Neutrophil (primary cell): ENCODE measurements at regions not wholly inside any gene's neighbourhood (a gene's known extent, or its start where the extent isn't known, plus 50 kb on each side); places are given as distances from the start of the nearest gene placed in this dataset.

Experiments used
- H3K27ac ChIP-seq: fragments of 200-600 bp; sonication (generic); 2 replicates; pipeline ENCODE4 v1.5.1; 2016; ENCODE audit warnings: mild to moderate bottlenecking, moderate library complexity
- H3K27me3 ChIP-seq: fragments of 200-600 bp; sonication (generic); 2 replicates; pipeline ENCODE4 v1.6.0; 2016; ENCODE audit warnings: mild to moderate bottlenecking
- H3K36me3 ChIP-seq: fragments of 200-600 bp; sonication (generic); 2 replicates; pipeline ENCODE4 v1.5.1; 2017
- H3K4me1 ChIP-seq, 2 experiments: fragments of 200-600 bp in 1 of 2; sonication (generic) in 1 of 2; 1 replicate in 1 of 2; 2 replicates in 1 of 2; pipeline versions ENCODE4 v1.5.1 to v1.6.1; 2013 to 2016; ENCODE audit warnings: low read depth in 1 of 2, low read length in 1 of 2, mild to moderate bottlenecking in 1 of 2, moderate library complexity in 1 of 2; ENCODE audit not compliant: control insufficient read depth in 1 of 2, insufficient read depth in 1 of 2
- H3K4me3 ChIP-seq, 2 experiments: fragments of 200-600 bp in 1 of 2; sonication (generic) in 1 of 2; 1 replicate in 1 of 2; 2 replicates in 1 of 2; pipeline ENCODE4 v1.5.1; 2013 to 2016; ENCODE audit warnings: low read depth in 1 of 2, low read length in 1 of 2, mild to moderate bottlenecking in 1 of 2, moderate library complexity in 1 of 2
- H3K9me3 ChIP-seq: fragments of 200-600 bp; sonication (generic); 2 replicates; pipeline ENCODE4 v1.5.1; 2016
- TF ChIP-seq, protein P1 (sequence below): fragments of 200-600 bp; sonication (generic); IDR thresholded peaks from 2 replicates; pipeline ENCODE4 v1.5.1; 2016; ENCODE audit warnings: antibody characterized with exemption

DNA sequence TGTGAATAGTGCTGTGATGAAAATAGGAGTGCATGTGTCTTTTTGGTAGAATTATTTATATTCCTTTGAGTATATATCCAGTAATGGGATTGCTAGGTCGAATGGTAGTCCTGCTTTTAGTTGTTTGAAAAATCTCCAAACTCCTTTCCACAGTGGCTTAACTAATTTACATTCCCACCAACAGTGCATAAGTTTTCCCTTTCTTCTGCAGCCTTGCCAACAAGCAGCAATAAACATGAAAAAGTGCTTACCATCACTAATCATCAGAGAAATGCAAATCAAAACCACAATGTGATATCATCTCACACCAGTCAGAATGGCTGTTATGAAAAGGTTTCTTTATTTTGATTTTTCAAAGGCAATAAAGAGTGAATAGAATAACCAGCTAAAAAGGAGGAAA is 1105.9 kb downstream of the NAALADL2 start:
- Histone ChIP-seq H3K4me3 (no peak overlapping the region), H3K9me3 (no peaks in the 10 kb centered on the region), H3K27ac (no peak overlapping the region), H3K36me3 (no peaks in the 10 kb centered on the region), H3K27me3 (no peaks in the 10 kb centered on the region), H3K4me1 (no peaks in the 10 kb centered on the region)
- TF ChIP-seq, protein P1, sequence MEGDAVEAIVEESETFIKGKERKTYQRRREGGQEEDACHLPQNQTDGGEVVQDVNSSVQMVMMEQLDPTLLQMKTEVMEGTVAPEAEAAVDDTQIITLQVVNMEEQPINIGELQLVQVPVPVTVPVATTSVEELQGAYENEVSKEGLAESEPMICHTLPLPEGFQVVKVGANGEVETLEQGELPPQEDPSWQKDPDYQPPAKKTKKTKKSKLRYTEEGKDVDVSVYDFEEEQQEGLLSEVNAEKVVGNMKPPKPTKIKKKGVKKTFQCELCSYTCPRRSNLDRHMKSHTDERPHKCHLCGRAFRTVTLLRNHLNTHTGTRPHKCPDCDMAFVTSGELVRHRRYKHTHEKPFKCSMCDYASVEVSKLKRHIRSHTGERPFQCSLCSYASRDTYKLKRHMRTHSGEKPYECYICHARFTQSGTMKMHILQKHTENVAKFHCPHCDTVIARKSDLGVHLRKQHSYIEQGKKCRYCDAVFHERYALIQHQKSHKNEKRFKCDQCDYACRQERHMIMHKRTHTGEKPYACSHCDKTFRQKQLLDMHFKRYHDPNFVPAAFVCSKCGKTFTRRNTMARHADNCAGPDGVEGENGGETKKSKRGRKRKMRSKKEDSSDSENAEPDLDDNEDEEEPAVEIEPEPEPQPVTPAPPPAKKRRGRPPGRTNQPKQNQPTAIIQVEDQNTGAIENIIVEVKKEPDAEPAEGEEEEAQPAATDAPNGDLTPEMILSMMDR: no peak

DNA sequence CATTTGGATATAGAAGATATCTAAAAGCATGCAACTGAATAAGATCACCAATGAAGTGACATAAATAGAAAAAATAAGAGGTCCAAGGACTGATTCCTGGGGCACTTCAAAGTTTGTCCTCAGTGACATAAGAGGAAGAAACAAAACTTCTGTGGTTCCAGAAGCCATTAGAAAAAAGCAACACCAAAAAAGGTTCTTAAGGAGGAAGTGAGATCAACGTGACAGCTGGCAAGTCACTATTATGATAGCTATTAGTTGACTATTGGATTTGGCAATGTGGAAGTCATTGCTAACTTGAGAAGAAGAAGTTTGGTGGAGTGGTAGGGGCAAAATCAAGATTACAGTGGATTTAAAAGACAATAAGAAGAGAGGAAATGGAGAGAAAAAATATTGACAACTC is 1098.3 kb downstream of the NAALADL2 start:
- TF ChIP-seq, protein P1: no peak
- no peak overlapping the region for H3K27ac ChIP-seq
- H3K36me3 ChIP-seq: no peaks in the 10 kb centered on the region
- no peak overlapping the region for H3K4me3 ChIP-seq
- H3K4me1 ChIP-seq: no peaks in the 10 kb centered on the region
- H3K9me3 ChIP-seq: no peaks in the 10 kb centered on the region
- H3K27me3 ChIP-seq: no peaks in the 10 kb centered on the region

DNA sequence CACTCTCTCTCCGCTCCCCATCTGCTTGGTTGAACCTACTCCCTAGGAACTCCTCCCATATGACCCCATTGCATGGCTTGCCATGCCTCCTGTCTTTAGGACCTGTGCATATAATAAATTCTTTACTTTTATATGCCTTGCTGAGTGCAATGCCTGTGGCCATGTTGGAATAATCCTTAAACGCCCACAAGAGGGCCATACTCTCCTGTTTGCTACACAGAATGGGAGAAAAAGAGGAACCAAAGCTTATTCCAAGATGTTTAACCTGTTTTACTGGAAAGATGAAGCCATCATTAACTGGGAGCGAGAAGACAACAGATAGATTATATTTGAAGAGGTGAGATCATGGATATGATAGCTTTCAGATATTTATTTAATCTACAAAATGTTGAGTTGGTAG is 1097.8 kb downstream of the NAALADL2 start:
- Histone ChIP-seq H3K27ac (no peak overlapping the region), H3K36me3 (no peaks in the 10 kb centered on the region), H3K4me1 (no peaks in the 10 kb centered on the region), H3K27me3 (no peaks in the 10 kb centered on the region), H3K9me3 (no peaks in the 10 kb centered on the region), H3K4me3 (no peak overlapping the region)
- TF ChIP-seq, protein P1: no peak

DNA sequence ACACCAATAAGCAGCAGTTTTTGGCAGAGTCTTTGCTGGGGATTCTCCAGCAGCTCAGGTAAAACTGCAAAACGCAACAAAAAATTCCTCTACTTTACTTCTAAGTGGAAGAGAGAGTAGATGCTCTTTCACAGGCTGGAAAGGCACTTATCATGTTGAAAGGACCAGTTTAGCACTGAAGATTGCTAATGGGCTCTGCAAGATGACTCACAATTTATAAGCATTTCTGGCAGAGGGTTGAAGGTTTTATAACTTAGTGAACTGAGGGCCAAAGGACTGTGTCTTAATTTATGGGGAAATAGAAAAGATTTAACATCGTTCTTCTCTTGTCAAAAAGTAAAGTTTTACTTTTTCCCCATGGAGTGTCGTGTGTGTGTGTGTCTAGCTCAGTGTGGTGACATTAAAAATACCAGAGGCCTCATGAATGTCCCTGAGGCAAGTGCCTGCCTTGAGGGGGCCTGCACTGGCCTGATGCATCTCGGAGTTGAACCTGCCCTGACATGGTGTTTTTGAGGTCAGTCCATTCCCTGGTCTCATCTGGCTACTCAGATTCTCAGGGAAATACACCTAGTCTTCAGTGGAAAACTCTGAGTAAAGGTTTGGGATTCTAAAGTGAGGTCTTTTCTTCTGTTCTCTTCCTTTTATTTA is 1092.0 kb downstream of the NAALADL2 start:
- Histone ChIP-seq H3K36me3 (no peaks in the 10 kb centered on the region), H3K4me3 (no peak overlapping the region), H3K4me1 (no peaks in the 10 kb centered on the region), H3K9me3 (no peaks in the 10 kb centered on the region), H3K27ac (no peak overlapping the region), H3K27me3 (no peaks in the 10 kb centered on the region)
- TF ChIP-seq, protein P1: no peak

DNA sequence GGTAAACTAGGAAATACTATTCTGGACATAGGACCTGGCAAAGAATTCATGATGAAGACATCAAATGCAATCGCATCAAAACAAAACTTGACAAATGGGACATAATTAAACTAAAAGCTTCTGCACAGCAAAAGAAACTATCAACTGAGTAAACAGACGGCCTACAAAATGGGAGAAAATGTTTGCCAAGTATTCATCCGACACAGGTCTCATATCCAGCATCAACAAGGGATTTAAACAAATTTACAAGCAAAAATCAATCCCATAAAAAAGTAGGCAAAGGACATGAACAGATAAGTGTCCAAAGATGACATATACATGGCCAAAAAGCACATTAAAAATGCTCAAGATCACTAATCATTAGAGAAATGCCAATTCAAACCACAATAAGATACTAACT is 1088.9 kb downstream of the NAALADL2 start:
- TF ChIP-seq, protein P1: no peak
- H3K9me3 ChIP-seq: no peaks in the 10 kb centered on the region
- H3K36me3 ChIP-seq: no peaks in the 10 kb centered on the region
- no peak overlapping the region for H3K27ac ChIP-seq
- no peaks in the 10 kb centered on the region for H3K27me3 ChIP-seq
- H3K4me1 ChIP-seq: no peaks in the 10 kb centered on the region
- H3K4me3 ChIP-seq: no peak overlapping the region

- Histone ChIP-seq H3K9me3 (peaks cover 3% of the 10 kb centered on the region), H3K36me3 (no peaks in the 10 kb centered on the region), H3K4me1 (no peaks in the 10 kb centered on the region), H3K4me3 (no peak overlapping the region), H3K27me3 (no peaks in the 10 kb centered on the region), H3K27ac (no peak overlapping the region)
- TF ChIP-seq, protein P1: no peak
These were observed 1082.2 kb downstream of the NAALADL2 start for GRCh38 chr3:175941352-175941751.
